Astrocyte (in vitro differentiated cells and primary cell): ENCODE measurements at regions not wholly inside any gene's neighbourhood (a gene's known extent, or its start where the extent isn't known, plus 50 kb on each side); places are given as distances from the start of the nearest gene placed in this dataset.

Source experiments
- DNase-seq: peaks from one replicate; pipeline ENCODE4 v3.0.0-alpha.2; 2010; ENCODE audit warnings: low read depth
- FAIRE-seq: peaks from 2 replicates; lab custom pipeline; 2011; peaks lifted over from hg19 to GRCh38; lab: Jason Lieb, UNC
- H2AFZ ChIP-seq: 2 replicates; pipeline ENCODE4 v1.6.0; 2012; ENCODE audit warnings: low read depth, low read length, inconsistent platforms
- H3K27ac ChIP-seq: 2 replicates; pipeline ENCODE4 v1.5.1; 2011; ENCODE audit warnings: low read depth, low read length, inconsistent platforms
- H3K27me3 ChIP-seq: 2 replicates; pipeline ENCODE4 v1.6.0; 2011; ENCODE audit warnings: low read length, inconsistent platforms; ENCODE audit not compliant: insufficient read depth
- H3K36me3 ChIP-seq: 2 replicates; pipeline ENCODE4 v1.5.1; 2011; ENCODE audit warnings: low read length, inconsistent platforms; ENCODE audit not compliant: insufficient read depth
- H3K4me1 ChIP-seq: 2 replicates; pipeline ENCODE4 v1.5.1; 2011; ENCODE audit warnings: low read length, inconsistent platforms; ENCODE audit not compliant: insufficient read depth
- H3K4me2 ChIP-seq: 2 replicates; pipeline ENCODE4 v1.6.0; 2012; ENCODE audit warnings: low read length, inconsistent platforms
- H3K4me3 ChIP-seq: 2 replicates; pipeline ENCODE4 v1.5.1; 2011; ENCODE audit warnings: low read depth, mild to moderate bottlenecking, low read length, inconsistent platforms; ENCODE audit not compliant: insufficient read depth
- H3K79me2 ChIP-seq: 2 replicates; pipeline ENCODE4 v1.6.0; 2012; ENCODE audit warnings: mild to moderate bottlenecking, low read length, inconsistent platforms; ENCODE audit not compliant: insufficient read depth
- H3K9ac ChIP-seq: 2 replicates; pipeline ENCODE4 v1.6.0; 2012; ENCODE audit warnings: mild to moderate bottlenecking, low read length, inconsistent platforms
- H3K9me3 ChIP-seq: 2 replicates; pipeline ENCODE4 v1.5.1; 2012; ENCODE audit warnings: low read depth, mild to moderate bottlenecking, low read length, inconsistent platforms; ENCODE audit not compliant: insufficient read depth
- H4K20me1 ChIP-seq: 2 replicates; pipeline ENCODE4 v1.6.0; 2012; ENCODE audit warnings: low read length, inconsistent platforms; ENCODE audit not compliant: insufficient read depth
- H3K27ac Mint-ChIP-seq: one replicate; pipeline ENCODE4 v1.8.0; 2021; ENCODE audit warnings: mild to moderate bottlenecking, mixed read lengths; ENCODE audit not compliant: unreplicated experiment
- H3K27me3 Mint-ChIP-seq: one replicate; pipeline ENCODE4 v1.8.0; 2021; ENCODE audit warnings: low read depth, mixed read lengths; ENCODE audit not compliant: unreplicated experiment
- H3K36me3 Mint-ChIP-seq: one replicate; pipeline ENCODE4 v1.8.0; 2021; ENCODE audit warnings: low read depth, mixed read lengths; ENCODE audit not compliant: unreplicated experiment
- H3K4me1 Mint-ChIP-seq: one replicate; pipeline ENCODE4 v1.8.0; 2021; ENCODE audit warnings: low read depth, mixed read lengths; ENCODE audit not compliant: unreplicated experiment
- H3K4me3 Mint-ChIP-seq: one replicate; pipeline ENCODE4 v1.8.0; 2021; ENCODE audit warnings: mild to moderate bottlenecking, moderate library complexity, mixed read lengths; ENCODE audit not compliant: unreplicated experiment
- H3K9me3 Mint-ChIP-seq: one replicate; pipeline ENCODE4 v1.8.0; 2021; ENCODE audit warnings: mild to moderate bottlenecking, mixed read lengths; ENCODE audit not compliant: unreplicated experiment
- CTCF ChIP-seq: IDR thresholded peaks from 2 replicates; pipeline ENCODE4 v1.5.1; 2011; ENCODE audit warnings: low read depth, mild to moderate bottlenecking, inconsistent platforms, low read length, moderate library complexity; ENCODE audit not compliant: insufficient read depth
- EZH2 ChIP-seq: IDR thresholded peaks from 2 replicates; pipeline ENCODE4 v1.6.1; 2012; ENCODE audit warnings: mild to moderate bottlenecking, low read length, inconsistent platforms; ENCODE audit not compliant: insufficient read depth

DNA sequence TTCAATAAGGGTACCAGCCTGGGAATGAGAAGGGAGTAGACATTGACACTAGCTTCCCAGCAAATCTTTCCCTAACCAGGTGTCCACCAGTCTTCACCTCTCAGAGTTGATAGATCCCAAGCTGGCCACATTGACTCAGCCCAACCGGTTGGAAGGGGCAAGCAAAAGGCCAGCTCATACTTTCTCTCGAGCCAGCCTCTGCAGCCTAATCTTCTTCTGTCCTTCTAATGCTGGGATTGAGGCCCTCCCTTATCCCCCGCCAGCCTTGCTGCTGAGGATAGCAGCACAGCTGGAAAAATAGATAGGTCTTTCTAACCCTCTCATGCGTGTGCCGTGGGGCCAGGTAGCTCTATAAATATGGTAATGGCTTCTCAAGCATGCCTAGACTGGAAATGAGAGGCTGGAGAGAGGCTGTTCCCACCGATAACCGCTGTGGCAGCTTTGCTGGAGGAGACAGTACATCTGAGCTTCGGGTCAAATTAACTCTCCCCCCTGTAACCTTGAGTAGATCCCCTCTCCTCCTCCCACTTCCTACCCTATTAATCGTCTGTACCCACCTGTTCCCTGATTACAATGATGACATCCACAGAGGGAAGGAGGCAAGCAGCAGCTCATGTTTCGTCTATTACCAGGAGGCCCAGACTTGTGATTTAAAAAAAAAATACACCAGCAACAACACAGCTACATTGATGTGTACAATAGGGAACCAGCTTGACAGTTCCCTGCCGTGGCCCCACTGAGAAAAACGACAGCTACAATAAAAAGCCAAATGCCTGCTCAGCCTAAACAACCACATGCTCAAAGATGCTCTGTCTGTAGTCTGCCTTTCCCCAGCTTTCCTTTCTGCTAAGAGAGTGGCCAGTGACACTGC, 219.9 kb upstream of the BRINP1 start:
- H2AFZ ChIP-seq: no peak overlapping the region
- H3K4me1 Mint-ChIP-seq: no peaks in the 10 kb centered on the region
- H3K36me3 Mint-ChIP-seq: no peaks in the 10 kb centered on the region
- no peak overlapping the region for H3K4me3 Mint-ChIP-seq
- no peaks in the 10 kb centered on the region for H4K20me1 ChIP-seq
- DNase-seq (no peak), FAIRE-seq (no peak)
- H3K9me3 Mint-ChIP-seq: no peaks in the 10 kb centered on the region
- no peaks in the 10 kb centered on the region for H3K36me3 ChIP-seq
- no peak overlapping the region for H3K27ac ChIP-seq
- no peaks in the 10 kb centered on the region for H3K79me2 ChIP-seq
- H3K27me3 Mint-ChIP-seq: peaks cover 17% of the 10 kb centered on the region
- TF ChIP-seq EZH2: no peak
- TF ChIP-seq CTCF: no peak
- no peak overlapping the region for H3K4me2 ChIP-seq
- H3K27ac Mint-ChIP-seq: no peak overlapping the region
- H3K27me3 ChIP-seq: no peaks in the 10 kb centered on the region
- no peaks in the 10 kb centered on the region for H3K4me1 ChIP-seq
- no peak overlapping the region for H3K4me3 ChIP-seq
- H3K9me3 ChIP-seq: no peaks in the 10 kb centered on the region
- no peak overlapping the region for H3K9ac ChIP-seq

DNA sequence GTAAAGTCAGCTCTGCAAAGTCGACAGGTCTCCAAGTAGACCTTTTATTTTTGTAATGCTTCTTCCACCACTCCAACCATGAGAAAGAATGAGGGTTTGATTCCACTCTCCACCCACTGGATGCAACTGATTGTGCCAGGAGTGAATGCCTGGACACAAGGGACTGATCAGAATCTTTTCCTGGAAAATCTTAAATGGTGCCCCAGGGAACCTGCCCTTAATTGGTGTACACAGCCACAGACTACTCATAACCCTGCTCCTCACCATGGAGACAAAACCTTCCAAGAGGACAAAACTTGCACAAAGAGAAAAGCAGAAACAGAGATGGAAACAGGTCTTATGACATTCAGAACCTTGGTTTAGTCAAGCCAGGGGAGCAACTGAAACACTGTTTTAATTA, 208.6 kb upstream of the BRINP1 start:
- Mint-ChIP-seq H3K4me1 (no peaks in the 10 kb centered on the region), H3K9me3 (no peaks in the 10 kb centered on the region), H3K27ac (no peak overlapping the region), H3K4me3 (no peak overlapping the region), H3K36me3 (no peaks in the 10 kb centered on the region), H3K27me3 (peaks cover 6% of the 10 kb centered on the region)
- Histone ChIP-seq H3K79me2 (no peaks in the 10 kb centered on the region), H3K27me3 (no peaks in the 10 kb centered on the region), H3K4me1 (no peaks in the 10 kb centered on the region), H4K20me1 (no peaks in the 10 kb centered on the region), H3K36me3 (no peaks in the 10 kb centered on the region), H3K4me2 (no peak overlapping the region), H2AFZ (no peak overlapping the region), H3K9me3 (peaks cover 2% of the 10 kb centered on the region), H3K9ac (no peak overlapping the region), H3K4me3 (no peak overlapping the region), H3K27ac (no peak overlapping the region)
- TF ChIP-seq EZH2: no peak
- TF ChIP-seq CTCF: no peak
- DNase-seq (no peak), FAIRE-seq (no peak)

DNA sequence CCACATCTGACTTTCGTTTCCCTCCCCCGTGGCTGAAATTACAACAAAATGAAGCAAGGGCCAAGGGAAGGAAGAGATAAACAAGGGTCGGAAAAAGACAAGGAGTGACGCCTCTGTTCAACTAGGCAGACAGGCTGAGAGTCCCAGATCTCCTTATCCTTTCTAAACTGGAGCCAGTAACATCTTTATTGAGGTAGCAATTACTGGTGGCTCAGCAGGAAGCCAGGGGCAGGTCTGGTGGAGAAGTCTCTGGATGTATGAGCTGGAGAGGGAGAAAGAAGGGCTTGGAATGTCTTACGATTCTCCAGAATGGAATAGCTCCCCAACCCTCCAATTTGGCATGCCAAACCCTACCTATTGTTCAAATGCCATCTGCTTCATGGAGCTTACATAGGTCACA, 190.8 kb upstream of the BRINP1 start:
- no peaks in the 10 kb centered on the region for H3K4me1 Mint-ChIP-seq
- H3K27ac ChIP-seq: no peak overlapping the region
- no peak overlapping the region for H3K4me3 ChIP-seq
- no peak for DNase-seq
- peaks cover 16% of the 10 kb centered on the region for H3K27me3 Mint-ChIP-seq
- H3K9me3 ChIP-seq: no peaks in the 10 kb centered on the region
- peaks cover 4% of the 10 kb centered on the region for H3K4me1 ChIP-seq
- no peaks in the 10 kb centered on the region for H3K36me3 Mint-ChIP-seq
- no peak for FAIRE-seq
- no peak overlapping the region for H3K4me2 ChIP-seq
- H3K4me3 Mint-ChIP-seq: no peak overlapping the region
- H3K9ac ChIP-seq: no peak overlapping the region
- no peaks in the 10 kb centered on the region for H3K79me2 ChIP-seq
- H3K36me3 ChIP-seq: no peaks in the 10 kb centered on the region
- H3K27ac Mint-ChIP-seq: no peak overlapping the region
- no peak for TF ChIP-seq CTCF
- H3K9me3 Mint-ChIP-seq: no peaks in the 10 kb centered on the region
- no peak overlapping the region for H2AFZ ChIP-seq
- H3K27me3 ChIP-seq: no peaks in the 10 kb centered on the region
- H4K20me1 ChIP-seq: no peaks in the 10 kb centered on the region
